PC-3 (cell line): ENCODE measurements at regions not wholly inside any gene's neighbourhood (a gene's known extent, or its start where the extent isn't known, plus 50 kb on each side); places are given as distances from the start of the nearest gene placed in this dataset.

Source experiments
- CTCF ChIP-seq: fragments of 300-600 bp; sonication (generic); conservative IDR thresholded peaks from 2 replicates; pipeline ENCODE4 v1.5.1; 2017; ENCODE audit warnings: antibody characterized with exemption, low read depth, mild to moderate bottlenecking, low read length
- EZH2 ChIP-seq: fragments of 300-600 bp; sonication (generic); IDR thresholded peaks from one replicate; pipeline ENCODE4 v1.6.1; 2017; ENCODE audit warnings: antibody characterized with exemption, mild to moderate bottlenecking, low read length; ENCODE audit not compliant: unreplicated experiment
- EZH2phosphoT487 ChIP-seq: fragments of 300-600 bp; sonication (generic); IDR thresholded peaks from 2 replicates; pipeline ENCODE4 v1.6.1; 2018; ENCODE audit warnings: mild to moderate bottlenecking, antibody characterized with exemption, low read length, borderline replicate concordance

- TF ChIP-seq CTCF: no peak
- no peak for TF ChIP-seq EZH2phosphoT487
- TF ChIP-seq EZH2: no peak
Observed at GRCh38 chr13:79688741-79689140, 207.8 kb downstream of the NDFIP2 start.
